Thoracic aorta (tissue), 2 donors: ENCODE measurements at regions not wholly inside any gene's neighbourhood (a gene's known extent, or its start where the extent isn't known, plus 50 kb on each side); places are given as distances from the start of the nearest gene placed in this dataset.
"Not testable (repeated sequence)": the region's sequence is repeated elsewhere in the genome, so short reads cannot be mapped to it uniquely, and the experiment has no call there.

ENCODE experiments used
- ATAC-seq: fragments of 150-250 bp; one replicate; pipeline ENCODE4 v1.8.0; 2017; ENCODE audit warnings: low read depth; ENCODE audit not compliant: insufficient number of reproducible peaks, low FRiP score
- DNase-seq: peaks from one replicate; pipeline ENCODE4 v3.0.0-alpha.2; 2020; ENCODE audit warnings: low spot score
- H3K27ac ChIP-seq, 2 donors: fragments of 200-600 bp; sonication (generic); 1 replicate in 1 of 2; 2 replicates in 1 of 2; pipeline ENCODE4 v1.5.1; 2016; ENCODE audit warnings: mild to moderate bottlenecking in 2 of 2, moderate library complexity in 2 of 2
- H3K27me3 ChIP-seq: fragments of 200-600 bp; sonication (generic); replicated peaks from 2 replicates; pipeline ENCODE4 v1.6.0; 2016; ENCODE audit warnings: mild to moderate bottlenecking; ENCODE audit not compliant: insufficient read depth
- H3K36me3 ChIP-seq: fragments of 200-600 bp; sonication (generic); one replicate; pipeline ENCODE4 v1.5.1; 2016
- H3K4me1 ChIP-seq, 2 donors: fragments of 200-600 bp; sonication (generic); 1 replicate in 1 of 2; 2 replicates in 1 of 2; pipeline versions ENCODE4 v1.5.1 to v1.6.0; 2016; ENCODE audit warnings: low read depth in 2 of 2, mild to moderate bottlenecking in 1 of 2; ENCODE audit not compliant: control insufficient read depth in 1 of 2
- H3K4me3 ChIP-seq: fragments of 200-600 bp; sonication (generic); 2 replicates; pipeline ENCODE4 v1.5.1; 2016; ENCODE audit warnings: mild to moderate bottlenecking
- H3K9me3 ChIP-seq: fragments of 200-600 bp; sonication (generic); 2 replicates; pipeline ENCODE4 v1.5.1; 2016
- TF ChIP-seq, protein P1 (sequence below): fragments of 200-600 bp; sonication (generic); IDR thresholded peaks from one replicate; pipeline ENCODE4 v1.5.1; 2019; ENCODE audit warnings: antibody characterized with exemption

- H3K36me3 ChIP-seq, H3K4me3 ChIP-seq, H3K9me3 ChIP-seq, ATAC-seq, H3K27me3 ChIP-seq, H3K4me1 ChIP-seq, H3K27ac ChIP-seq, DNase-seq: not testable (repeated sequence)
Observed at GRCh38 chr11:49346627-49347026, 138.2 kb upstream of the FOLH1 start.

GRCh38 chr11:49328485-49329186, 120.2 kb upstream of the FOLH1 start:
- not testable (repeated sequence) for H3K4me3 ChIP-seq

GRCh38 chr11:49327766-49328165, 119.4 kb upstream of the FOLH1 start:
- H3K36me3 ChIP-seq, H3K4me3 ChIP-seq, H3K27me3 ChIP-seq, DNase-seq, H3K9me3 ChIP-seq: not testable (repeated sequence)
- ATAC-seq = peak; percentile 43
- peak overlapping the region in 1 of 2 donors; percentile 56 for H3K27ac ChIP-seq
- H3K4me1 ChIP-seq = peaks cover 12 to 28% of the 10 kb centered on the region in 2 donors

More at GRCh38 chr11:49328485-49329186, 120.2 kb upstream of the FOLH1 start:
- DNase-seq, ATAC-seq, H3K27me3 ChIP-seq, H3K36me3 ChIP-seq, H3K9me3 ChIP-seq: not testable (repeated sequence)
- Histone ChIP-seq H3K4me1 (peaks cover 12 to 28% of the 10 kb centered on the region in 2 donors), H3K27ac (peak overlapping the region in 1 of 2 donors; percentile 56)

DNA sequence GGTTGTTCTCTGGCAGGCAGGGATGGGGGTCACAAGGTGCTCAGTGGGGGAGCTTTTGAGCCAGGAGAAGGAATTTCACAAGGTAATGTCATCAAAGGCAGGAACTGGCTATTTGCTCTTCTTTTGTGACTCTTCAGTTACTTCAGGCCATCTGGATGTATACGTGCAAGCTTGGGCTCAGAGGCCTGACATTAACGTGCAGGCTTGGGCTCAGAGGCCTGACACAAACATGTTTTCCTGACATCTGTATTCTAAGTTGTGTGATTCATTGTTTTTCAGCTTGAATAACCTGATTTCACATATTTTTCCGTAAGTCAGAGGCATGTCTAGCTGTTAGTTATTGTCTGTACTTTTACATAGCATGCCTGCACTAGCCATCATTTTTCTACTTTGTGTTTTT, 118.2 kb upstream of the FOLH1 start:
- DNase-seq, H3K9me3 ChIP-seq, H3K4me3 ChIP-seq, ATAC-seq, H3K36me3 ChIP-seq, H3K27ac ChIP-seq, H3K27me3 ChIP-seq: not testable (repeated sequence)
- peaks cover 12 to 28% of the 10 kb centered on the region in 2 donors for H3K4me1 ChIP-seq

DNA sequence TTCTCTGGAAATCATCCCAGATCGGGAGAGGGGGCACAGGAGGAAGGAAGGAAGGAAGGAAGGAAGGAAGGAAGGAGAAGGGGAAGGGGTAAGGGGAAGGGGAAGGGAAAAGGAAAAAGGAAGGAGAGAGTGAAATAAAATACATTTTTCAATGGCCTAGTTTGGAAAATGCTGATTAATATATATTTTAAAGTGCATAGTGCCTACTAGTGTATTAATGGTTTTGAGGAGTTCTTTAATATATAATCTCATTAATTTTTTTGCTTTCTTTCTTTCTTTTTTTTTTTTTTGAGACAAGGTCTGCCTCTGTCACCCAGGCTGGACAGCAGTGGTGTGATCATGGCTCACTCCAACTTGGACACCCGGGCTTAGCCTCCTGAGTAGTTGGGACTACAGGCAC, 107.8 kb upstream of the FOLH1 start:
- TF ChIP-seq, protein P1, sequence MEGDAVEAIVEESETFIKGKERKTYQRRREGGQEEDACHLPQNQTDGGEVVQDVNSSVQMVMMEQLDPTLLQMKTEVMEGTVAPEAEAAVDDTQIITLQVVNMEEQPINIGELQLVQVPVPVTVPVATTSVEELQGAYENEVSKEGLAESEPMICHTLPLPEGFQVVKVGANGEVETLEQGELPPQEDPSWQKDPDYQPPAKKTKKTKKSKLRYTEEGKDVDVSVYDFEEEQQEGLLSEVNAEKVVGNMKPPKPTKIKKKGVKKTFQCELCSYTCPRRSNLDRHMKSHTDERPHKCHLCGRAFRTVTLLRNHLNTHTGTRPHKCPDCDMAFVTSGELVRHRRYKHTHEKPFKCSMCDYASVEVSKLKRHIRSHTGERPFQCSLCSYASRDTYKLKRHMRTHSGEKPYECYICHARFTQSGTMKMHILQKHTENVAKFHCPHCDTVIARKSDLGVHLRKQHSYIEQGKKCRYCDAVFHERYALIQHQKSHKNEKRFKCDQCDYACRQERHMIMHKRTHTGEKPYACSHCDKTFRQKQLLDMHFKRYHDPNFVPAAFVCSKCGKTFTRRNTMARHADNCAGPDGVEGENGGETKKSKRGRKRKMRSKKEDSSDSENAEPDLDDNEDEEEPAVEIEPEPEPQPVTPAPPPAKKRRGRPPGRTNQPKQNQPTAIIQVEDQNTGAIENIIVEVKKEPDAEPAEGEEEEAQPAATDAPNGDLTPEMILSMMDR = no peak
- no peak for ATAC-seq
- no peaks in the 10 kb centered on the region for H3K9me3 ChIP-seq

GRCh38 chr11:49303080-49303479, 94.7 kb upstream of the FOLH1 start:
- no peak for DNase-seq
- Histone ChIP-seq H3K4me3 (no peak overlapping the region), H3K27ac (no peak overlapping the region), H3K27me3 (no peaks in the 10 kb centered on the region), H3K4me1 (no peaks in the 10 kb centered on the region), H3K9me3 (no peaks in the 10 kb centered on the region), H3K36me3 (no peaks in the 10 kb centered on the region)
- TF ChIP-seq, protein P1 = no peak
- no peak for ATAC-seq

More for the DNA sequence above, 107.8 kb upstream of the FOLH1 start:
- Histone ChIP-seq H3K27ac (no peak overlapping the region), H3K4me1 (no peaks in the 10 kb centered on the region), H3K36me3 (no peaks in the 10 kb centered on the region), H3K4me3 (no peak overlapping the region), H3K27me3 (no peaks in the 10 kb centered on the region)
- DNase-seq = no peak

DNA sequence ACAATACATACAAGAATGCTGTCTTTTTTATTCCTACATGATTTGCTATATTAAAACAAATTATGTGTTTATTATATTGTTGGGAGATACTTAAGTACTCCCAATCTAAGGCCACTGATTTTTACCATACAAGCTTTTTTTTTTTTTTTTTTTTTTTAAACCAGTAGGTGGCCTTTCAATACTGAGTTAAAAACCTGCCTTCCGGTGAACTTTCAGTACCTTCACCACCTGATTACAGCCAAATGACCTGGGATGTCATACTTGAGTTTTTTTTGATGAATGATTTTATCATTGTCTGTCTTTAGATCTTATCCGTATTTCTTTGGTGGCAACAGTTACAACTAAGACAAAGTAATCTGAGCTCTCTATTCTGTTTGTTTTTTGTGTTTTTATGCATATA, 94.0 kb upstream of the FOLH1 start:
- H3K9me3 ChIP-seq = no peaks in the 10 kb centered on the region
- DNase-seq (no peak), ATAC-seq (no peak)
- no peaks in the 10 kb centered on the region for H3K36me3 ChIP-seq
- no peaks in the 10 kb centered on the region for H3K27me3 ChIP-seq
- H3K4me3 ChIP-seq = no peak overlapping the region
- H3K27ac ChIP-seq = no peak overlapping the region
- TF ChIP-seq, protein P1 = no peak
- no peaks in the 10 kb centered on the region for H3K4me1 ChIP-seq

- H3K4me3 ChIP-seq, H3K4me1 ChIP-seq, ATAC-seq, H3K27ac ChIP-seq, DNase-seq, H3K36me3 ChIP-seq, H3K27me3 ChIP-seq, H3K9me3 ChIP-seq: not testable (repeated sequence)
Observed at GRCh38 chr11:49298017-49298416, 89.6 kb upstream of the FOLH1 start.

GRCh38 chr11:49283911-49284310, 75.5 kb upstream of the FOLH1 start:
- not testable (repeated sequence) for DNase-seq, H3K4me3 ChIP-seq, H3K27me3 ChIP-seq, H3K27ac ChIP-seq, H3K36me3 ChIP-seq, ATAC-seq, H3K9me3 ChIP-seq, H3K4me1 ChIP-seq

- ATAC-seq = not testable (repeated sequence)
Observed at GRCh38 chr11:49283282-49283681, 74.9 kb upstream of the FOLH1 start.

More at GRCh38 chr11:49283282-49283681, 74.9 kb upstream of the FOLH1 start:
- not testable (repeated sequence) for H3K9me3 ChIP-seq, H3K27ac ChIP-seq, H3K36me3 ChIP-seq, H3K4me3 ChIP-seq, H3K4me1 ChIP-seq, DNase-seq, H3K27me3 ChIP-seq
